GM23338 (cell line): ENCODE measurements at regions not wholly inside any gene's neighbourhood (a gene's known extent, or its start where the extent isn't known, plus 50 kb on each side); places are given as distances from the start of the nearest gene placed in this dataset.

ENCODE experiments used
- ATAC-seq: fragments of 200-7000 bp; cut with Tn5 transposase; 3 replicates; pipeline ENCODE4 v1.9.1; 2020
- DNase-seq: peaks from one replicate; pipeline ENCODE4 v3.0.0-alpha.2; 2015; ENCODE audit warnings: low spot score
- H2AFZ ChIP-seq: fragments of 200-600 bp; sonication (generic); 2 replicates; pipeline ENCODE4 v1.8.0; 2016; ENCODE audit warnings: antibody characterized with exemption, mild to moderate bottlenecking, moderate library complexity
- H3F3A ChIP-seq: fragments of 200-600 bp; sonication (generic); replicated peaks from 2 replicates; pipeline ENCODE4 v1.8.0; 2017; ENCODE audit warnings: antibody characterized with exemption, mixed run types, low read depth
- H3K27ac ChIP-seq: fragments of 200-600 bp; sonication (generic); 2 replicates; pipeline ENCODE4 v1.6.1; 2016; ENCODE audit warnings: low read depth
- H3K27me3 ChIP-seq: fragments of 200-600 bp; sonication (generic); 2 replicates; pipeline ENCODE4 v1.8.0; 2016; ENCODE audit warnings: mild to moderate bottlenecking, mixed run types, moderate library complexity; ENCODE audit not compliant: insufficient read depth
- H3K36me3 ChIP-seq: fragments of 200-600 bp; sonication (generic); 2 replicates; pipeline ENCODE4 v1.8.0; 2016; ENCODE audit warnings: mild to moderate bottlenecking; ENCODE audit not compliant: insufficient read depth
- H3K4me1 ChIP-seq: fragments of 200-600 bp; sonication (generic); 2 replicates; pipeline ENCODE4 v1.8.0; 2016; ENCODE audit warnings: mild to moderate bottlenecking, moderate library complexity; ENCODE audit not compliant: insufficient read depth
- H3K4me2 ChIP-seq: fragments of 200-600 bp; sonication (generic); 2 replicates; pipeline ENCODE4 v1.7.1; 2017; ENCODE audit warnings: mixed run types
- H3K4me3 ChIP-seq: fragments of 200-600 bp; sonication (generic); 2 replicates; pipeline ENCODE4 v1.6.1; 2016; ENCODE audit warnings: mixed run types
- H3K79me2 ChIP-seq: fragments of 200-600 bp; sonication (generic); replicated peaks from 2 replicates; pipeline ENCODE4 v1.8.0; 2017; ENCODE audit warnings: mild to moderate bottlenecking; ENCODE audit not compliant: insufficient read depth
- H3K9me2 ChIP-seq: fragments of 200-600 bp; sonication (generic); 2 replicates; pipeline ENCODE4 v1.8.0; 2017; ENCODE audit not compliant: insufficient read depth
- H4K20me1 ChIP-seq: fragments of 200-600 bp; sonication (generic); replicated peaks from 2 replicates; pipeline ENCODE4 v1.8.0; 2017; ENCODE audit warnings: mild to moderate bottlenecking; ENCODE audit not compliant: insufficient read depth
- H3K27ac Mint-ChIP-seq: 2 replicates; pipeline ENCODE4 v1.8.0; 2020; ENCODE audit warnings: inconsistent platforms, mild to moderate bottlenecking, moderate library complexity, mixed read lengths
- H3K27me3 Mint-ChIP-seq: 3 replicates; pipeline ENCODE4 v1.8.0; 2022; ENCODE audit warnings: low read depth, mild to moderate bottlenecking, moderate library complexity, mixed read lengths, inconsistent platforms; ENCODE audit not compliant: insufficient read depth, poor library complexity
- H3K36me3 Mint-ChIP-seq: 3 replicates; pipeline ENCODE4 v1.8.0; 2021; ENCODE audit warnings: low read depth, mild to moderate bottlenecking, inconsistent platforms, moderate library complexity, mixed read lengths
- H3K4me1 Mint-ChIP-seq: 3 replicates; pipeline ENCODE4 v1.8.0; 2020; ENCODE audit warnings: mild to moderate bottlenecking, inconsistent platforms, mixed read lengths
- H3K4me3 Mint-ChIP-seq: 3 replicates; pipeline ENCODE4 v1.8.0; 2021; ENCODE audit warnings: moderate library complexity, mild to moderate bottlenecking, inconsistent platforms, mixed read lengths
- H3K9me3 Mint-ChIP-seq: 3 replicates; pipeline ENCODE4 v1.8.0; 2020; ENCODE audit warnings: moderate library complexity, mild to moderate bottlenecking, inconsistent platforms, mixed read lengths
- CREB1 ChIP-seq: fragments of 250-450 bp; sonication (Bioruptor Pico); IDR thresholded peaks from 2 replicates; pipeline ENCODE4 v1.5.0; 2020; ENCODE audit warnings: low read depth, mild to moderate bottlenecking, moderate library complexity
- EZH2 ChIP-seq: fragments of 200-600 bp; sonication (generic); IDR thresholded peaks from one replicate; pipeline ENCODE4 v1.8.0; 2017; ENCODE audit warnings: antibody characterized with exemption, mild to moderate bottlenecking, low read depth; ENCODE audit not compliant: unreplicated experiment
- EZH2phosphoT487 ChIP-seq: fragments of 200-600 bp; sonication (generic); IDR thresholded peaks from one replicate; pipeline ENCODE4 v1.8.1; 2018; ENCODE audit warnings: antibody characterized with exemption; ENCODE audit not compliant: unreplicated experiment
- NANOG ChIP-seq: IDR thresholded peaks from 2 replicates; pipeline ENCODE4 v1.6.1; 2016; ENCODE audit warnings: antibody characterized with exemption, borderline replicate concordance
- STAT1 ChIP-seq: IDR thresholded peaks from one replicate; pipeline ENCODE4 v1.6.1; 2016; ENCODE audit warnings: antibody characterized with exemption; ENCODE audit not compliant: unreplicated experiment
- ZNF114 ChIP-seq: fragments of 250-450 bp; sonication (Bioruptor Pico); IDR thresholded peaks from 2 replicates; pipeline ENCODE4 v1.5.0; 2020; ENCODE audit warnings: mild to moderate bottlenecking, moderate library complexity
- ZNF331 ChIP-seq: fragments of 250-450 bp; sonication (Bioruptor Pico); IDR thresholded peaks from 2 replicates; pipeline ENCODE4 v1.5.0; 2020; ENCODE audit warnings: low read depth, mild to moderate bottlenecking, moderate library complexity
- TF ChIP-seq, protein P1 (sequence below): fragments of 250-450 bp; sonication (Bioruptor Pico); IDR thresholded peaks from 2 replicates; pipeline ENCODE4 v1.5.0; 2020; ENCODE audit warnings: mild to moderate bottlenecking, moderate library complexity

- peaks cover 9% of the 10 kb centered on the region; the same call in 1 of the 2 replicates for H3K9me2 ChIP-seq
- Mint-ChIP-seq H3K4me3 (no peak overlapping the region), H3K4me1 (no peaks in the 10 kb centered on the region), H3K27ac (no peak overlapping the region), H3K27me3 (peaks cover 5% of the 10 kb centered on the region), H3K9me3 (no peaks in the 10 kb centered on the region), H3K36me3 (no peaks in the 10 kb centered on the region)
- ATAC-seq (no peak), DNase-seq (no peak)
- no peaks in the 10 kb centered on the region for H3K36me3 ChIP-seq
- H3F3A ChIP-seq = no peaks in the 10 kb centered on the region
- H4K20me1 ChIP-seq = no peaks in the 10 kb centered on the region
- no peak overlapping the region for H2AFZ ChIP-seq
- no peak for TF ChIP-seq ZNF331 (CRISPR knock-in tag)
- no peak for TF ChIP-seq NANOG
- no peak for TF ChIP-seq CREB1 (CRISPR knock-in tag)
- no peak for TF ChIP-seq STAT1
- TF ChIP-seq, protein P1, sequence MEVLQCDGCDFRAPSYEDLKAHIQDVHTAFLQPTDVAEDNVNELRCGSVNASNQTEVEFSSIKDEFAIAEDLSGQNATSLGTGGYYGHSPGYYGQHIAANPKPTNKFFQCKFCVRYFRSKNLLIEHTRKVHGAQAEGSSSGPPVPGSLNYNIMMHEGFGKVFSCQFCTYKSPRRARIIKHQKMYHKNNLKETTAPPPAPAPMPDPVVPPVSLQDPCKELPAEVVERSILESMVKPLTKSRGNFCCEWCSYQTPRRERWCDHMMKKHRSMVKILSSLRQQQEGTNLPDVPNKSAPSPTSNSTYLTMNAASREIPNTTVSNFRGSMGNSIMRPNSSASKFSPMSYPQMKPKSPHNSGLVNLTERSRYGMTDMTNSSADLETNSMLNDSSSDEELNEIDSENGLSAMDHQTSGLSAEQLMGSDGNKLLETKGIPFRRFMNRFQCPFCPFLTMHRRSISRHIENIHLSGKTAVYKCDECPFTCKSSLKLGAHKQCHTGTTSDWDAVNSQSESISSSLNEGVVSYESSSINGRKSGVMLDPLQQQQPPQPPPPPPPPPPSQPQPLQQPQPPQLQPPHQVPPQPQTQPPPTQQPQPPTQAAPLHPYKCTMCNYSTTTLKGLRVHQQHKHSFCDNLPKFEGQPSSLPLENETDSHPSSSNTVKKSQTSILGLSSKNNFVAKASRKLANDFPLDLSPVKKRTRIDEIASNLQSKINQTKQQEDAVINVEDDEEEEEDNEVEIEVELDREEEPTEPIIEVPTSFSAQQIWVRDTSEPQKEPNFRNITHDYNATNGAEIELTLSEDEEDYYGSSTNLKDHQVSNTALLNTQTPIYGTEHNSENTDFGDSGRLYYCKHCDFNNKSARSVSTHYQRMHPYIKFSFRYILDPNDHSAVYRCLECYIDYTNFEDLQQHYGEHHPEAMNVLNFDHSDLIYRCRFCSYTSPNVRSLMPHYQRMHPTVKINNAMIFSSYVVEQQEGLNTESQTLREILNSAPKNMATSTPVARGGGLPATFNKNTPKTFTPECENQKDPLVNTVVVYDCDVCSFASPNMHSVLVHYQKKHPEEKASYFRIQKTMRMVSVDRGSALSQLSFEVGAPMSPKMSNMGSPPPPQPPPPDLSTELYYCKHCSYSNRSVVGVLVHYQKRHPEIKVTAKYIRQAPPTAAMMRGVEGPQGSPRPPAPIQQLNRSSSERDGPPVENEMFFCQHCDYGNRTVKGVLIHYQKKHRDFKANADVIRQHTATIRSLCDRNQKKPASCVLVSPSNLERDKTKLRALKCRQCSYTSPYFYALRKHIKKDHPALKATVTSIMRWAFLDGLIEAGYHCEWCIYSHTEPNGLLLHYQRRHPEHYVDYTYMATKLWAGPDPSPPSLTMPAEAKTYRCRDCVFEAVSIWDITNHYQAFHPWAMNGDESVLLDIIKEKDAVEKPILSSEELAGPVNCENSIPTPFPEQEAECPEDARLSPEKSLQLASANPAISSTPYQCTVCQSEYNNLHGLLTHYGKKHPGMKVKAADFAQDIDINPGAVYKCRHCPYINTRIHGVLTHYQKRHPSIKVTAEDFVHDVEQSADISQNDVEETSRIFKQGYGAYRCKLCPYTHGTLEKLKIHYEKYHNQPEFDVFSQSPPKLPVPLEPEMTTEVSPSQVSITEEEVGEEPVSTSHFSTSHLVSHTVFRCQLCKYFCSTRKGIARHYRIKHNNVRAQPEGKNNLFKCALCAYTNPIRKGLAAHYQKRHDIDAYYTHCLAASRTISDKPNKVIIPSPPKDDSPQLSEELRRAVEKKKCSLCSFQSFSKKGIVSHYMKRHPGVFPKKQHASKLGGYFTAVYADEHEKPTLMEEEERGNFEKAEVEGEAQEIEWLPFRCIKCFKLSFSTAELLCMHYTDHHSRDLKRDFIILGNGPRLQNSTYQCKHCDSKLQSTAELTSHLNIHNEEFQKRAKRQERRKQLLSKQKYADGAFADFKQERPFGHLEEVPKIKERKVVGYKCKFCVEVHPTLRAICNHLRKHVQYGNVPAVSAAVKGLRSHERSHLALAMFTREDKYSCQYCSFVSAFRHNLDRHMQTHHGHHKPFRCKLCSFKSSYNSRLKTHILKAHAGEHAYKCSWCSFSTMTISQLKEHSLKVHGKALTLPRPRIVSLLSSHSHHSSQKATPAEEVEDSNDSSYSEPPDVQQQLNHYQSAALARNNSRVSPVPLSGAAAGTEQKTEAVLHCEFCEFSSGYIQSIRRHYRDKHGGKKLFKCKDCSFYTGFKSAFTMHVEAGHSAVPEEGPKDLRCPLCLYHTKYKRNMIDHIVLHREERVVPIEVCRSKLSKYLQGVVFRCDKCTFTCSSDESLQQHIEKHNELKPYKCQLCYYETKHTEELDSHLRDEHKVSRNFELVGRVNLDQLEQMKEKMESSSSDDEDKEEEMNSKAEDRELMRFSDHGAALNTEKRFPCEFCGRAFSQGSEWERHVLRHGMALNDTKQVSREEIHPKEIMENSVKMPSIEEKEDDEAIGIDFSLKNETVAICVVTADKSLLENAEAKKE (CRISPR knock-in tag) = no peak
- TF ChIP-seq EZH2 = no peak
- no peak for TF ChIP-seq EZH2phosphoT487
- no peak for TF ChIP-seq ZNF114 (CRISPR knock-in tag)
- H3K4me2 ChIP-seq = no peak overlapping the region
- H3K27me3 ChIP-seq = no peaks in the 10 kb centered on the region
- H3K4me3 ChIP-seq = no peak overlapping the region
- H3K27ac ChIP-seq = no peak overlapping the region
- H3K79me2 ChIP-seq = no peaks in the 10 kb centered on the region
- no peaks in the 10 kb centered on the region for H3K4me1 ChIP-seq
These were observed 131.9 kb upstream of the USP24 start for GRCh38 chr1:55347041-55347440.
